PC-3 (cell line): ENCODE measurements at regions not wholly inside any gene's neighbourhood (a gene's known extent, or its start where the extent isn't known, plus 50 kb on each side); places are given as distances from the start of the nearest gene placed in this dataset.

ENCODE experiments used
- ATAC-seq: fragments of 200-7000 bp; cut with Tn5 transposase; 2 replicates; pipeline ENCODE4 v1.9.1; 2020; ENCODE audit warnings: mild to moderate bottlenecking, moderate library complexity
- BruUV-seq: library from RNA; stranded (reverse); fragments of 400-500 nt; replicated peaks from 2 replicates; lab custom pipeline; 2021; lab: Mats Ljungman, UMichigan
- CTCF ChIA-PET: fragments of 300-600 bp; sonication (Branson Sonifier 250); formaldehyde crosslinking; loops from one replicate; lab custom pipeline; 2022; ENCODE audit warnings: antibody characterized with exemption; lab: Charles Lee
- POLR2A ChIA-PET: fragments of 300-600 bp; sonication (Branson Sonifier 250); formaldehyde crosslinking; loops from one replicate; lab custom pipeline; 2022; ENCODE audit warnings: antibody characterized with exemption; ENCODE audit not compliant: unreplicated experiment; lab: Charles Lee
- DNase-seq: peaks from one replicate; pipeline ENCODE4 v3.0.0-alpha.2; 2015
- H2AFZ ChIP-seq: fragments of 300-600 bp; sonication (generic); 2 replicates; pipeline ENCODE4 v1.6.0; 2016; ENCODE audit warnings: antibody characterized with exemption, low read length
- H3F3A ChIP-seq: fragments of 300-600 bp; sonication (generic); one replicate; pipeline ENCODE4 v1.6.0; 2017; ENCODE audit warnings: antibody characterized with exemption, low read length, control low read depth, mild to moderate bottlenecking; ENCODE audit not compliant: unreplicated experiment
- H3K27ac ChIP-seq: fragments of 300-600 bp; sonication (generic); 2 replicates; pipeline ENCODE4 v1.5.1; 2016; ENCODE audit warnings: mild to moderate bottlenecking, low read length
- H3K27me3 ChIP-seq: fragments of 300-600 bp; sonication (generic); 2 replicates; pipeline ENCODE4 v1.6.1; 2016; ENCODE audit warnings: low read length, mixed read lengths
- H3K36me3 ChIP-seq: fragments of 300-600 bp; sonication (generic); 2 replicates; pipeline ENCODE4 v1.6.1; 2016; ENCODE audit warnings: low read depth, mixed run types, low read length, mixed read lengths
- H3K4me1 ChIP-seq: fragments of 300-600 bp; sonication (generic); 2 replicates; pipeline ENCODE4 v1.5.1; 2016; ENCODE audit warnings: low read length; ENCODE audit not compliant: insufficient read depth
- H3K4me2 ChIP-seq: fragments of 300-600 bp; sonication (generic); 2 replicates; pipeline ENCODE4 v1.6.0; 2016; ENCODE audit warnings: low read length
- H3K4me3 ChIP-seq: fragments of 300-600 bp; sonication (generic); 2 replicates; pipeline ENCODE4 v1.5.1; 2016; ENCODE audit warnings: mild to moderate bottlenecking, low read length, mixed read lengths
- H3K79me2 ChIP-seq: fragments of 300-600 bp; sonication (generic); 2 replicates; pipeline ENCODE4 v1.6.1; 2017; ENCODE audit warnings: low read length, mixed read lengths
- H3K9ac ChIP-seq: fragments of 300-600 bp; sonication (generic); 2 replicates; pipeline ENCODE4 v1.6.0; 2016; ENCODE audit warnings: mild to moderate bottlenecking, low read length
- H3K9me2 ChIP-seq: fragments of 300-600 bp; sonication (generic); replicated peaks from 2 replicates; pipeline ENCODE4 v1.6.1; 2016; ENCODE audit warnings: mixed run types, low read length, mixed read lengths
- H3K9me3 ChIP-seq: fragments of 300-600 bp; sonication (generic); 2 replicates; pipeline ENCODE4 v1.6.1; 2016; ENCODE audit warnings: low read length, mixed read lengths
- H4K20me1 ChIP-seq: fragments of 300-600 bp; sonication (generic); 2 replicates; pipeline ENCODE4 v1.6.1; 2016; ENCODE audit warnings: low read length, mixed read lengths
- CTCF ChIP-seq: fragments of 300-600 bp; sonication (generic); conservative IDR thresholded peaks from 2 replicates; pipeline ENCODE4 v1.5.1; 2017; ENCODE audit warnings: antibody characterized with exemption, low read depth, mild to moderate bottlenecking, low read length
- EZH2 ChIP-seq: fragments of 300-600 bp; sonication (generic); IDR thresholded peaks from one replicate; pipeline ENCODE4 v1.6.1; 2017; ENCODE audit warnings: antibody characterized with exemption, mild to moderate bottlenecking, low read length; ENCODE audit not compliant: unreplicated experiment
- EZH2phosphoT487 ChIP-seq: fragments of 300-600 bp; sonication (generic); IDR thresholded peaks from 2 replicates; pipeline ENCODE4 v1.6.1; 2018; ENCODE audit warnings: mild to moderate bottlenecking, antibody characterized with exemption, low read length, borderline replicate concordance
- intact Hi-C: fragments of 100-400 bp; cut with micrococcal nuclease; formaldehyde crosslinking; loops from 2 replicates; pipeline ENCODE4 v1.9.0; 2023

DNA sequence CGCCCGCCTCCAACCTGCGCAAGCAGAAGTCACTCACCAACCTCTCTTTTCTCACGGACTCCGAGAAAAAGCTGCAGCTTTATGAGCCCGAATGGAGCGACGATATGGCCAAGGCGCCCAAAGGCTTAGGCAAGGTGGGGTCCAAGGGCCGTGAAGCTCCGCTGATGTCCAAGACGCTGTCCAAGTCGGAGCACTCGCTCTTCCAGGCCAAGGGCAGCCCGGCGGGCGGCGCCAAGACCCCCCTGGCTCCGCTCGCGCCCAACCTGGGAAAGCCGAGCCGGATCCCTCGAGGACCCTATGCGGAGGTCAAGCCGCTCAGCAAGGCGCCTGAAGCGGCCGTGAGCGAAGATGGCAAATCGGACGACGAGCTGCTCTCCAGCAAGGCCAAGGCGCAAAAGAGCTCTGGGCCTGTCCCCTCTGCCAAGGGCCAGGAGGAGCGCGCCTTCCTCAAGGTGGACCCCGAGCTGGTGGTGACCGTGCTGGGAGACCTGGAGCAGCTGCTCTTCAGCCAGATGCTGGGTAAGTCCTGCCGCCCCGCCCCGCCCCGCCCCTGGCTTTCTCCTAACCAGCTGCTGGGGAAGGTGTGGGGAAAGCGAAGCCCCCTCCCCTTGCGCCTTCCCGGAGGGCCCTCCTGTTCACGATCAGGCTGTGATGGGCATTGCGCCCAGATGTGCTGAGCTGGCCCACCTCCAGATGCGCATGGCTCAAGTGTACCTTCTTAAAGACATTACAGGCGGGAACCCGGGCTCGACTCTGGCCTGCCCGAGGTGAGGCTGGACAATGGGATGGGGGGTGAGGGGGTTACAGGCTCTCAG, 110.2 kb downstream of the NAV1 start:
- Histone ChIP-seq H3K4me1 (peaks cover 17% of the 10 kb centered on the region; the same call in 1 of the 2 replicates), H3K4me3 (peak overlapping the region; percentile 71), H3F3A (no peaks in the 10 kb centered on the region), H3K9me3 (no peaks in the 10 kb centered on the region), H3K36me3 (no peaks in the 10 kb centered on the region), H3K9ac (no peak overlapping the region), H3K9me2 (no peaks in the 10 kb centered on the region), H3K27ac (no peak overlapping the region), H4K20me1 (no peaks in the 10 kb centered on the region), H2AFZ (peak overlapping the region; percentile 88), H3K4me2 (peak overlapping the region; percentile 90), H3K27me3 (no peaks in the 10 kb centered on the region), H3K79me2 (no peaks in the 10 kb centered on the region)
- intact Hi-C loops: no loop called here
- POLR2A ChIA-PET: interaction anchor here (0.6 kb wide), 1 partner anchor 260 kb away, joined by 3 read pairs; no protein-coding TSS in a partner anchor
- DNase-seq (no peak), ATAC-seq (peak; percentile 27)
- BruUV-seq: no TSS peak
- TF ChIP-seq EZH2phosphoT487: no peak
- no peak for TF ChIP-seq EZH2
- no peak for TF ChIP-seq CTCF
- CTCF ChIA-PET: interaction anchor here (1.0 kb wide), 1 partner anchor 47 kb away, joined by 8 read pairs; no protein-coding TSS in a partner anchor

- Histone ChIP-seq H3K36me3 (no peaks in the 10 kb centered on the region), H3K9ac (no peak overlapping the region), H3F3A (no peaks in the 10 kb centered on the region), H3K4me2 (peak overlapping the region; percentile 90), H3K27me3 (no peaks in the 10 kb centered on the region), H3K4me3 (peak overlapping the region; percentile 71), H2AFZ (peak overlapping the region; percentile 88), H3K9me3 (no peaks in the 10 kb centered on the region), H4K20me1 (no peaks in the 10 kb centered on the region), H3K4me1 (peaks cover 17% of the 10 kb centered on the region; the same call in 1 of the 2 replicates), H3K79me2 (no peaks in the 10 kb centered on the region), H3K9me2 (no peaks in the 10 kb centered on the region), H3K27ac (no peak overlapping the region)
- intact Hi-C loops: loop anchor here (2.0 kb wide), 1 partner anchor 47 kb away; no protein-coding TSS in a partner anchor
- TF ChIP-seq CTCF (no peak), EZH2 (no peak), EZH2phosphoT487 (no peak)
- CTCF ChIA-PET: interaction anchor here (1.0 kb wide), 1 partner anchor 47 kb away, joined by 8 read pairs; no protein-coding TSS in a partner anchor
- POLR2A ChIA-PET: no interaction called here
- no TSS peak for BruUV-seq
- peak; percentile 25 for ATAC-seq
- DNase-seq: peak; percentile 22
Measured at GRCh38 chr1:201649761-201650622, 111.1 kb downstream of the NAV1 start.
